GM18511 (cell line): ENCODE measurements at regions not wholly inside any gene's neighbourhood (a gene's known extent, or its start where the extent isn't known, plus 50 kb on each side); places are given as distances from the start of the nearest gene placed in this dataset.

Experiments
- ATAC-seq: cut with Tn5 transposase; IDR thresholded peaks from one replicate; pipeline ENCODE4 v1.9.1; 2021; ENCODE audit warnings: mild to moderate bottlenecking, moderate library complexity; ENCODE audit not compliant: unreplicated experiment

GRCh38 chr3:46146548-46146947 lies 61.6 kb downstream of the CCR1 start:
- no peak for ATAC-seq

DNA sequence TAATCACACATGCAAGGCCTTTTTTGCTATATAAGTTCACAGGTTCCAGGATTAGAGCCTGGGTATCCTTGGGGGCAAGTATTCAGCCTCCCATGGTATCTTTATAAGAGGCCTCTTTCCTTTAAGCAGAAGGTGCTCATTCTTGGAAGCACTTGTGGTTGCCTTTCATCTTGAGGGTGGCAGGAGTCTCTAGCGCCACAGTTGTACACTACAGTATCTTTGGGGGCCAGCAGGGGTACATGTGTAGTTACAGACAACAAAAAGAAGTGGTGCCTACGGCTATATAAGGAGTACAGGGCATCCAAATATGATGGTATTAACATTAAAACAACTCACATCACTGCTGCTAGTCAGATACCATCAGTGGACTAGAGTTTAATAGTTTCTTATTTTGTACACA lies 62.1 kb downstream of the CCR1 start:
- ATAC-seq, result no peak

GRCh38 chr3:46145147-46145546 lies 63.0 kb downstream of the CCR1 start:
- ATAC-seq, result no peak

- ATAC-seq, result no peak
Measured at GRCh38 chr3:46143951-46144473, 64.1 kb downstream of the CCR1 start.

DNA sequence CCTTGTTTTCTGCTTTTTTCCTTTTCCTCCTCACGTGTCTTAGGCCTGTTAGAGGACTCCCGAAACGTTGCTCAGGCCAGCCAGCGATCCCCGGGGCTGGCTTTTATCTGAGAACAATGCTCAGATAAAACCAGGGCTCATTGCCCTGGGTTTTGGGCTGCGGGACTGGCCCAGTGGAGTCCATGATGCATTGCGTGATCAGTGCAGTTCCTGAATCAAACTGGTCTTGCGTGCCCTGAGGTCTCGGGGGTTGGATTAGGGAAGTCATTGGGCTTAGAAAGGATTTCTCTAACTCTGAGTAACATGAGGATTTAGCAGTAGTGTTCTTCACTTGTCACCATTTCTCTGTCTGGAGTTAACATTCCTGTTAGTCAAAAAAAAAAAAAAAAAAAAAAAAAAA lies 66.3 kb downstream of the CCR1 start:
- no peak for ATAC-seq

DNA sequence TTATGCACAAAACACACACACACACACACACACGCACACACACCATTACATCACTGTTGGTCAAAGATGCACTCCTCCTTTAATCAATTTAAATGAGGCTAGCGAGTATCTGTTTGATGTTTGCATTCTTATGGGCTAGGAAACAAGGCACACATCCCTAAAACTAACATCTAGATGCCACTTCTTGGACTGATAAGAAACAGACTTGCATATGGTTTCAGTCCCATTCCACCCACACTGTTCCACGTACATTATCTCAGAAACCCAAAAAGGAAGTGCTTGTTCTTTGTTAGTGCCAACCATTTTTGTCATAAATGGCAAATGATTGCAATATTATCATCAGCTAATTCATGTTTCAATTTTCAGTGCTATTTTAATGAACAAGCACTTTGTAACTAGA lies 69.5 kb downstream of the CCR1 start:
- ATAC-seq, result no peak

DNA sequence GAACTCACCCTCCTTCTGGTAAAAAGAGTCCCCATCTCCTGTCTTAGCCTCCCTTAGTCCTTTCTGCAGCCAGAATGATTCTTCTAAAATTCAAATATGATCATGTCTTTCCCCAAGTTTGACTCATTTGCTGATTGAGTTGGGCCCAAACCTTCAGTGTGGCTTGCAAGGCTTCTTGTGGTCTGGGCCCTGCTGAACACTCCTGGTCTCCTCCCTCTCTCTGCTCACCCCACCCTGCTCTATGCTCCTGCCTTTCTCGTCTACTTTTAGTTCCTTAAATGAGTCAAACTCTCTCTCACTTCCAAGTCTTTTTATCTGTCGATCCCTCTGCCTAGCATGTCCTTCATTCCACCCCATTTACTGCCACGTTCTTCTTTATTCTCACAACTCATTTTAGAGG lies 72.6 kb downstream of the CCR1 start:
- ATAC-seq, result no peak

- no peak for ATAC-seq
Measured at GRCh38 chr3:46133285-46133684, 74.8 kb downstream of the CCR1 start.

- no peak for ATAC-seq
Measured at GRCh38 chr3:46132565-46132964, 75.5 kb downstream of the CCR1 start.

DNA sequence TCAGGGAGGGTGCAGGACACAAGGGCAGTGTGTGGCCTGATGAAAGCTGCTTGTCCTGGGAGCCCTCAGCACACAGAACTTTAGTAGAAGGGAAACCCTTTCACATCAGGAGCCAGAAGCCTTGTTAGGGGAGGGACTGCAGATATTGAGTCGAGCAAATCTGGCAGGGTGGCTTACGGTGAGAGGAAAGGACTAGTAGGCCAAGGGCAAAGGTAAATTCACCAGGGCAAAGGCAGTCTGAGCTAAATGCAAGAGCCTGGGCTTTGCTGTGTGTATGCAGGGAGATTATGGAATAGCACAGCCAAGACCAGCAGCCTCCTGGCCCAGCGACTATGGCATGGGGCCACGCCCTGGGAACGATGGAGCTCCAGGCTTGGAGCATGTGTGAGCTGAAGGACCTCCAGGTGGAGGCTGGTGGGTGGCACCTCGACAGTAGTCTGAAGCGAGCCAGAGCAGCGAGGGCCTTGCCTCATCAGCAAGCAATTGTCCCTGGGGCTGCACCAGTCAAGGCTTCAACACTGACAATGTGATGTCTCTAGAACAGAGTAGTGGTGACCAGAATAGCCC lies 76.1 kb downstream of the CCR1 start:
- no peak for ATAC-seq

DNA sequence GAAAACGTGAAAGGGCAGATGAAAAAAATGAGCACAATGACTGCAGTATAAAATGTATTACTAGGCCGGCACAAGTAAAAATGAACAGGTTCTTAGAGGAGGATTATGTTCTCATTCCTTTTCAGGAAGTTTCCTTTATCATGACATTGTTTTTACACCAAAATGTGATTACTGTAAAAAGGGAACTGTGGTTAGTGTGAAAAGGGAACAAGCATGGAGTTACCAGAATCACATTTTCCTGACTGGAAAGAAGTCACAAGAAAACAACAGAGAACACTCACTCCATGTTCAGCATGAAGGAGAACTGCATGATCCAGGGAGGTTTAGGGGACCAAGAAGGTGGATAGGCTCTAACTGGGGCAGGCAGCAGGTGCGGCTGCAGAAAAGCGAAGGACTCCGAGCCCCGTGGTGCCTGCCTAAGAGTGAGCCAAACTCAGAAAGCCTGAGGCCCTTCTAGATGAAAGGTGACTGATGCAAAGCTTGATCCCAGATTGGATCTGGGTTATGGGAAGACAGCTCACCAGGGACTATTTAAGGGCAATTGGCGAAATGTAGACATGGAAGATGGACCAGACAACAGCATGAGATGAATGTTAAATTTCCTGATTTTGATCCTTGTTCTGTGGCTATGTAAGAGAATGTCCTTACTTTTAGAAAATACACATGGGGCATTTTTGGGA lies 77.3 kb downstream of the CCR1 start:
- no peak for ATAC-seq

DNA sequence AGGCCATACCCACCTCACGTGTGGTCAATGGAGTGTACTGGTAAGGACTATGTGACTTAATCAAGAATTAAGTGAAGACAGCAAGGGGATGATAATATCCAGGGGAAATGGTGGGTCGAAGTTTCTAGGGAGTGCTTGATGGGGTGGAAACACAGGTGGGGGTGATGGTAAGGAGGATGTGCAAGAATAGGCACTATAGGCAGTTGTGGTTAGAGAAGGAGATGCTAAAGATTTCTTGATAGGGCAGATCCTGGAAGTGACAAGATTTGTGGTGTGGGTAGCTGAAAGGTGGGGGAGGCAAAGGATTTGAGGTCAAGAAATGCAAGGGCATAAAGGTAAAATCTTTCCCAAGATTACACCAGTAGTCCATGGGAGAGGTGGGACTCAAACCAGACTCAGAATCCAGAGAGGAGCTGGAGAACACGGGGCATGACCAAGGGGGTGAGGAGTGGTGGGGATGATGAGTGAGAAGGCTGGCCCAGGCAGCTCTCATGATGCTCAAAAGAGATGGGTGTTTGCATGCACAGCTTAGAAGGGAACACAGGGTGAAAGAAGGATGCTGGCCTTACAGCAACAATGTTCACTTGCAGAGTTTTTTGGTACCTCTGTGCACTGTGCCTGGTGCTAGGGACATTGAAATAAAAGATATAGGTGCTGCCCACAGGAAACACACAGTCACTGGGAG lies 78.4 kb downstream of the CCR1 start:
- ATAC-seq, result no peak

DNA sequence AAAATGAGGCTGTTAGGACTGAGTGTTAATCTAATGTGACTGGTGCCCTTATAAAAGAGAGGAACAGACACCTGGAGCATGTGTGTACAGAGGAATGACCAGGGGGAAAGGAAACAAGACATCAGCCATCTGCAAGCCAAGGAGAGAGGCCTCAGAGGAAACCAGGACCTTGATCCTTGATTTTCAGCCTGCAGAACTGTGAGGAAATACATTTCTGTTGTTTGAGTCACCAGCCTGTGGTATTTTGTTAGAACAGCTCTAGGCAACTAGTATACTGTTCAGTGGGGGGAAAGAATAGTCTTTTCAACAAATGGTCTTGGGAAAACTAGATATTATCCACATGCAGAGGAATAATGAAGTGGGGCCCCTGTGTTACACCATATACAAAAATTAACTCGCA lies 80.6 kb downstream of the CCR1 start:
- ATAC-seq, result no peak

- ATAC-seq, result no peak
Measured at GRCh38 chr3:46124216-46125177, 83.6 kb downstream of the CCR1 start.

- ATAC-seq, result no peak
Measured at GRCh38 chr3:46123646-46124045, 84.5 kb downstream of the CCR1 start.

DNA sequence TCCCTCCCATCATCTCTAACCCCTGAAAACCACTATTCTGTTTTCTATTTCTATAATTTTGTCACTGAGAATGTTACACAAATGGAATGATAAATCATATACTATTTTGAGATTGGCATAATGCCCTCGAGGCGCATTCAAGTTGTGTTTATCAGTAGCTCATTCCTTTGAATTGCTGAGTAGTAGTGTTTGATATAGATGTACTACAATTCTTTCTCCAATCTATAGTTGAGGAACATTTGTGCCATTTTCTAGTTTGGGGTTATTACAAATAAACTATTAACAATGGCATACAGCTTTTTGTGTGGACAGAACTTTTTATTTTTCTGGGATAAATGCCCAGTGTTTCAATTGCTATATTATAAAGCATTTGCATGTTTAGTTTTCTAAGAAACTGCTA lies 86.0 kb downstream of the CCR1 start:
- no peak for ATAC-seq

GRCh38 chr3:46120983-46121382 lies 87.1 kb downstream of the CCR1 start:
- no peak for ATAC-seq

- no peak for ATAC-seq
Measured at GRCh38 chr3:46119709-46120498, 88.2 kb downstream of the CCR1 start.

GRCh38 chr3:46119253-46119652 lies 88.9 kb downstream of the CCR1 start:
- no peak for ATAC-seq

GRCh38 chr3:46116996-46117395 lies 89.7 kb upstream of the XCR1 start:
- no peak for ATAC-seq
